ENCODE measurements at regions not wholly inside any gene's neighbourhood (a gene's known extent, or its start where the extent isn't known, plus 50 kb on each side); places are given as distances from the start of the nearest gene placed in this dataset.
"Not testable (repeated sequence)": the region's sequence is repeated elsewhere in the genome, so short reads cannot be mapped to it uniquely, and the experiment has no call there.

- TF ChIP-seq YY1 (IDR thresholded peaks at IDR 0.05; ENCODE audit: extremely low read depth, insufficient replicate concordance, low read depth, low read length); ZFX (IDR thresholded peaks at IDR 0.05); EZH2phosphoT487 (IDR thresholded peaks at IDR 0.05; ENCODE audit: borderline replicate concordance); CTCF (IDR thresholded peaks at IDR 0.05 in 2 of 3, conservative IDR thresholded peaks at IDR 0.05 in 1 of 3; ENCODE audit: borderline replicate concordance in 1 of 3, insufficient read depth in 1 of 3, low read depth in 2 of 3, low read length in 2 of 3); REST (IDR thresholded peaks at IDR 0.05; ENCODE audit: low read depth); RAD21 (IDR thresholded peaks at IDR 0.05; ENCODE audit: low read depth); MAX (IDR thresholded peaks at IDR 0.05); FOSL1 (IDR thresholded peaks at IDR 0.05; ENCODE audit: low read depth); SP1 (IDR thresholded peaks at IDR 0.05; ENCODE audit: low read depth); ZNF274 (IDR thresholded peaks at IDR 0.05; ENCODE audit: low read depth, low read length); EGR1 (IDR thresholded peaks at IDR 0.05; ENCODE audit: low read depth); JUND (IDR thresholded peaks at IDR 0.05): not testable (repeated sequence)
Observed at GRCh38 chrX:34457850-34458249, 199.2 kb downstream of the TMEM47 start.

All from HCT116 (cell line).